ENCODE measurements at regions not wholly inside any gene's neighbourhood (a gene's known extent, or its start where the extent isn't known, plus 50 kb on each side); places are given as distances from the start of the nearest gene placed in this dataset.
"Not testable (repeated sequence)": the region's sequence is repeated elsewhere in the genome, so short reads cannot be mapped to it uniquely, and the experiment has no call there.

GRCh38 chr13:73307481-73307880 is 248.7 kb downstream of the KLF5 start:
- TF ChIP-seq, protein P1, sequence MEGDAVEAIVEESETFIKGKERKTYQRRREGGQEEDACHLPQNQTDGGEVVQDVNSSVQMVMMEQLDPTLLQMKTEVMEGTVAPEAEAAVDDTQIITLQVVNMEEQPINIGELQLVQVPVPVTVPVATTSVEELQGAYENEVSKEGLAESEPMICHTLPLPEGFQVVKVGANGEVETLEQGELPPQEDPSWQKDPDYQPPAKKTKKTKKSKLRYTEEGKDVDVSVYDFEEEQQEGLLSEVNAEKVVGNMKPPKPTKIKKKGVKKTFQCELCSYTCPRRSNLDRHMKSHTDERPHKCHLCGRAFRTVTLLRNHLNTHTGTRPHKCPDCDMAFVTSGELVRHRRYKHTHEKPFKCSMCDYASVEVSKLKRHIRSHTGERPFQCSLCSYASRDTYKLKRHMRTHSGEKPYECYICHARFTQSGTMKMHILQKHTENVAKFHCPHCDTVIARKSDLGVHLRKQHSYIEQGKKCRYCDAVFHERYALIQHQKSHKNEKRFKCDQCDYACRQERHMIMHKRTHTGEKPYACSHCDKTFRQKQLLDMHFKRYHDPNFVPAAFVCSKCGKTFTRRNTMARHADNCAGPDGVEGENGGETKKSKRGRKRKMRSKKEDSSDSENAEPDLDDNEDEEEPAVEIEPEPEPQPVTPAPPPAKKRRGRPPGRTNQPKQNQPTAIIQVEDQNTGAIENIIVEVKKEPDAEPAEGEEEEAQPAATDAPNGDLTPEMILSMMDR (IDR thresholded peaks at IDR 0.05; ENCODE audit: insufficient read depth, missing control alignments): no peak
- DNase-seq (ENCODE audit: insufficient read length, low spot score): no peak
- FAIRE-seq: no peak

DNA sequence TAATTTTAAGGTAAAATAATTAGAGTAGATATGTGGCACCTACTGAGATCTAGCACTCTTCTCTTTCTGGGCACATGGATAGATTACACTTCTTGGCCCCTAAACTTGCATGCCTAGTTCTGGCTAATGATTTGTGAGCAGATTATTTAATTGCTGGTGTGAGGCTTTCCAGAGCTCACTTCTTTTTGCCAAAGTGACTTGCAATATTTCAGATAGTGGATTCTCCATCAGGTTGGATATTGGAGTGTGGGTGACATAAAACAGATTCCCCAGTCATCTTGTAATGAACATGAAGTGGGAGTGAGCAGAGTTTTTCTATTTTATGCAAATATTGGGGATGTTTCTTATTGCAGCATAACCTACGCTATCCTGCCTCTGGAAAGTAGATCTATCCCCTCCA is 247.9 kb downstream of the KLF5 start:
- no peak for DNase-seq (ENCODE audit: insufficient read length, low spot score)
- no peak for FAIRE-seq
- TF ChIP-seq, protein P1 (IDR thresholded peaks at IDR 0.05; ENCODE audit: insufficient read depth, missing control alignments): no peak

- FAIRE-seq (no peak), DNase-seq (ENCODE audit: insufficient read length, low spot score) (no peak)
- TF ChIP-seq, protein P1 (IDR thresholded peaks at IDR 0.05; ENCODE audit: insufficient read depth, missing control alignments): no peak
These were observed 245.6 kb downstream of the KLF5 start for GRCh38 chr13:73304442-73304841.

DNA sequence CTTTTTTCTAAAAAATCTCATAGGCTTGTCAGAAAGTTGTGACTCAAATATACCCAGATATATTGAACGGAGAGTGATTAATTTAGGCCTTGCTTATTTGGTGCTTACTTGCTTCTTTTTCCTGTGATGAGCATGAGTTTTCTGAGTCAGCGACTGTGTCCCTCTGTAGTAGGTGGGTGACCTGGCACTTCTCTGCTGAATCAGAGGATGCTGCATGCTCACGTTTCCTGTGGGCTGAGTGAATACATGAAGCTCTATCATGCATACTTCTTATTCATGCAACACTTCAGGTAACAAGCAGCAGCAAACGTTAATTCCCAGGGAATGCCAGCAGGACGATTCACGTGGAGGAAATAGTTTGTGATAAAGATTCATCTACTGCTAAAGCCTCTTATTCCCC is 245.0 kb downstream of the KLF5 start:
- TF ChIP-seq, protein P1 (IDR thresholded peaks at IDR 0.05; ENCODE audit: insufficient read depth, missing control alignments): no peak
- FAIRE-seq: no peak
- DNase-seq (ENCODE audit: insufficient read length, low spot score): no peak

- not testable (repeated sequence) for DNase-seq (ENCODE audit: insufficient read length, low spot score); FAIRE-seq
These were observed 242.8 kb downstream of the KLF5 start for GRCh38 chr13:73301622-73302021.

DNA sequence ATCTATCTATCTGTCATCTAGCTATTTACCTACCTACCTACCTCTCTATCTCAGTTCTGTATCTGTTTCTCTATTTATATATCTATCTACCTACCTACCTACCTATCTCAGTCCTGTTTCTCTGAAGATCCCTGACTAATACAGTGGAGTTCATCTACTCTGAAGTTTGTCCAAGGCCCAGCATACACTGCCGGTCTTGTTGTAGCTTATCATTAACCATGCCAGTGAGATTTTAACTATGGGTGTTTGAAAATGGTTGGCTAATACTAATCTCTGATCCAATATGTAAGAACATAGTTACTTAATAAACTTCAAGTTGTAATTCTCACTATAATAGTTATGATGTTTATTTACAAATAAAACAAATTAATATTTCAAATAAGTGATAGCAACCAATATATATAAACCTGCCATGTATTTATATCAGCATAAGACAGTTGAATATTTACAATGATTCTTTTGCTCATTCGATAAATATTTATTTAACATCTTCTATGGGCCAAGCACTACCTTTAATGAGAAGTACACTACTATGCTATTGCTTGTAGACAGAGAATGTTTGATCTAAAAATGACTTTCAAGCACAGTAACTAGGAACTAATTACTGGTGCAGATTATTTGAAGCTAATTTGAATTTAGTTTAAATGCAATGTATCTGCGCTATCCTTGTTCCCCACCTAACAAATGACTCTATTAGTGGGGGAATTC is 242.1 kb downstream of the KLF5 start:
- DNase-seq (ENCODE audit: insufficient read length, low spot score) (no peak), FAIRE-seq (no peak)
- TF ChIP-seq, protein P1 (IDR thresholded peaks at IDR 0.05; ENCODE audit: insufficient read depth, missing control alignments): no peak

GRCh38 chr13:73299787-73300186 is 241.0 kb downstream of the KLF5 start:
- DNase-seq (ENCODE audit: insufficient read length, low spot score): no peak
- TF ChIP-seq, protein P1 (IDR thresholded peaks at IDR 0.05; ENCODE audit: insufficient read depth, missing control alignments): no peak
- no peak for FAIRE-seq

Data from D721Med (cell line).